OCI-LY7 (cell line): ENCODE measurements at regions not wholly inside any gene's neighbourhood (a gene's known extent, or its start where the extent isn't known, plus 50 kb on each side); places are given as distances from the start of the nearest gene placed in this dataset.
"Not testable (repeated sequence)": the region's sequence is repeated elsewhere in the genome, so short reads cannot be mapped to it uniquely, and the experiment has no call there.

Experiments used
- BruUV-seq: library from RNA; stranded (reverse); fragments of 400-500 nt; replicated peaks from 2 replicates; lab custom pipeline; 2021; lab: Mats Ljungman, UMichigan
- CTCF ChIA-PET: fragments of 300-600 bp; sonication (Branson Sonifier 250); formaldehyde crosslinking; loops from one replicate; lab custom pipeline; 2022; ENCODE audit warnings: antibody characterized with exemption; ENCODE audit not compliant: unreplicated experiment; lab: Charles Lee
- POLR2A ChIA-PET: fragments of 300-600 bp; sonication (Branson Sonifier 250); formaldehyde crosslinking; loops from one replicate; lab custom pipeline; 2022; ENCODE audit warnings: antibody characterized with exemption; lab: Charles Lee
- DNase-seq: peaks from one replicate; pipeline ENCODE4 v3.0.0-alpha.2; 2015; ENCODE audit warnings: low spot score
- H2AFZ ChIP-seq: fragments of 200-600 bp; sonication (generic), shearing (Covaris generic); 2 replicates; pipeline ENCODE4 v1.6.1; 2014; ENCODE audit warnings: mild to moderate bottlenecking, antibody characterized with exemption, low read length, moderate library complexity
- H3K27ac ChIP-seq: fragments of 200-600 bp; sonication (generic); 2 replicates; pipeline ENCODE4 v1.5.1; 2014; ENCODE audit warnings: mixed run types, low read depth, mild to moderate bottlenecking, moderate library complexity, low read length, inconsistent platforms; ENCODE audit not compliant: poor library complexity, severe bottlenecking
- H3K36me3 ChIP-seq: fragments of 200-600 bp; sonication (generic); 2 replicates; pipeline ENCODE4 v1.6.1; 2014; ENCODE audit warnings: mild to moderate bottlenecking, antibody characterized with exemption, low read length, moderate library complexity, mixed read lengths; ENCODE audit not compliant: insufficient read depth
- H3K4me1 ChIP-seq: fragments of 200-600 bp; sonication (generic); 2 replicates; pipeline ENCODE4 v1.5.1; 2014; ENCODE audit warnings: mild to moderate bottlenecking, low read length; ENCODE audit not compliant: insufficient read depth, poor library complexity, severe bottlenecking
- H3K4me2 ChIP-seq: fragments of 200-600 bp; sonication (generic); 2 replicates; pipeline ENCODE4 v1.6.1; 2014; ENCODE audit warnings: mild to moderate bottlenecking, low read length
- H3K4me3 ChIP-seq: fragments of 200-600 bp; sonication (generic); 2 replicates; pipeline ENCODE4 v1.5.1; 2014; ENCODE audit warnings: mild to moderate bottlenecking, low read depth, low read length; ENCODE audit not compliant: poor library complexity, severe bottlenecking
- H3K79me2 ChIP-seq: fragments of 200-600 bp; sonication (generic); 2 replicates; pipeline ENCODE4 v1.6.1; 2016; ENCODE audit warnings: low read depth, mild to moderate bottlenecking, low read length, moderate library complexity, mixed read lengths; ENCODE audit not compliant: insufficient read depth
- H3K9me2 ChIP-seq: fragments of 200-600 bp; sonication (generic); 2 replicates; pipeline ENCODE4 v1.6.1; 2016; ENCODE audit warnings: mild to moderate bottlenecking, low read length, mixed read lengths; ENCODE audit not compliant: insufficient read depth
- H3K9me3 ChIP-seq: fragments of 200-600 bp; sonication (generic); 2 replicates; pipeline ENCODE4 v1.6.1; 2014; ENCODE audit warnings: mild to moderate bottlenecking, mixed run types, low read length, mixed read lengths
- H4K20me1 ChIP-seq: fragments of 200-600 bp; sonication (generic); 2 replicates; pipeline ENCODE4 v1.6.1; 2014; ENCODE audit warnings: mild to moderate bottlenecking, antibody characterized with exemption, low read length, moderate library complexity, mixed read lengths; ENCODE audit not compliant: insufficient read depth
- EZH2phosphoT487 ChIP-seq: fragments of 200-600 bp; sonication (generic); IDR thresholded peaks from 2 replicates; pipeline ENCODE4 v1.6.1; 2018; ENCODE audit warnings: low read depth, borderline replicate concordance, mild to moderate bottlenecking, mixed run types, antibody characterized with exemption, low read length, moderate library complexity, mixed read lengths
- intact Hi-C: fragments of 100-400 bp; cut with micrococcal nuclease; formaldehyde crosslinking; loops from one replicate; pipeline ENCODE4 v1.10.0; 2022; ENCODE audit not compliant: unreplicated experiment
- TF ChIP-seq, protein P1 (sequence below): fragments of 200-600 bp; sonication (generic); conservative IDR thresholded peaks from 2 replicates; pipeline ENCODE4 v1.5.1; 2014; ENCODE audit warnings: mild to moderate bottlenecking, antibody characterized with exemption, low read length, moderate library complexity, mixed read lengths

DNA sequence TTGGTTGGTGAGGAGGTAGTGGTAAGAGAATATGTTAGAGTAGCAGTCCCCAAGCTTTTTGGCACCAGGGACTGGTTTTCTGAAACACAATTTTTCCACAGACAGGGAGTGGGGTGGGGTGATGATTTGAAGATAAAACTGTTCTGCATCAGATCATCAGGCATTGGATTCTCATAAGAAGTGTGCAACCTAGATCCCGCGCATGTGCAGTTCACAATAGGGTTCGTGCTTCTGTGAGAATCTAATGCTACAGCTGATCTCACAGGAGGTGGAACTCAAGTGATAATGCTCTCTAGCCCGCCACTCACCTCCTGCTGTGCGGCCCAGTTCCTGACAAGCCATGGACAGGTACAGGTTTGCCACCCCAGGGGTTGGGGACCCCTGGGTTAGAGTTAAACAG, 423.3 kb downstream of the GPAT3 start:
- Histone ChIP-seq H3K36me3 (no peaks in the 10 kb centered on the region), H3K27ac (no peak overlapping the region), H3K4me3 (no peak overlapping the region), H3K4me1 (no peaks in the 10 kb centered on the region), H3K79me2 (no peaks in the 10 kb centered on the region), H2AFZ (no peak overlapping the region), H3K9me3 (no peaks in the 10 kb centered on the region), H4K20me1 (no peaks in the 10 kb centered on the region), H3K9me2 (no peaks in the 10 kb centered on the region), H3K4me2 (no peak overlapping the region)
- no TSS peak for BruUV-seq
- CTCF ChIA-PET, result no interaction called here
- no peak for DNase-seq
- TF ChIP-seq, protein P1, sequence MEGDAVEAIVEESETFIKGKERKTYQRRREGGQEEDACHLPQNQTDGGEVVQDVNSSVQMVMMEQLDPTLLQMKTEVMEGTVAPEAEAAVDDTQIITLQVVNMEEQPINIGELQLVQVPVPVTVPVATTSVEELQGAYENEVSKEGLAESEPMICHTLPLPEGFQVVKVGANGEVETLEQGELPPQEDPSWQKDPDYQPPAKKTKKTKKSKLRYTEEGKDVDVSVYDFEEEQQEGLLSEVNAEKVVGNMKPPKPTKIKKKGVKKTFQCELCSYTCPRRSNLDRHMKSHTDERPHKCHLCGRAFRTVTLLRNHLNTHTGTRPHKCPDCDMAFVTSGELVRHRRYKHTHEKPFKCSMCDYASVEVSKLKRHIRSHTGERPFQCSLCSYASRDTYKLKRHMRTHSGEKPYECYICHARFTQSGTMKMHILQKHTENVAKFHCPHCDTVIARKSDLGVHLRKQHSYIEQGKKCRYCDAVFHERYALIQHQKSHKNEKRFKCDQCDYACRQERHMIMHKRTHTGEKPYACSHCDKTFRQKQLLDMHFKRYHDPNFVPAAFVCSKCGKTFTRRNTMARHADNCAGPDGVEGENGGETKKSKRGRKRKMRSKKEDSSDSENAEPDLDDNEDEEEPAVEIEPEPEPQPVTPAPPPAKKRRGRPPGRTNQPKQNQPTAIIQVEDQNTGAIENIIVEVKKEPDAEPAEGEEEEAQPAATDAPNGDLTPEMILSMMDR, result no peak
- no peak for TF ChIP-seq EZH2phosphoT487
- intact Hi-C loops, result no loop called here
- POLR2A ChIA-PET, result interaction anchor here (0.7 kb wide), 2 partner anchors 11 to 12 kb away, joined by 3 read pairs; no protein-coding TSS in a partner anchor

DNA sequence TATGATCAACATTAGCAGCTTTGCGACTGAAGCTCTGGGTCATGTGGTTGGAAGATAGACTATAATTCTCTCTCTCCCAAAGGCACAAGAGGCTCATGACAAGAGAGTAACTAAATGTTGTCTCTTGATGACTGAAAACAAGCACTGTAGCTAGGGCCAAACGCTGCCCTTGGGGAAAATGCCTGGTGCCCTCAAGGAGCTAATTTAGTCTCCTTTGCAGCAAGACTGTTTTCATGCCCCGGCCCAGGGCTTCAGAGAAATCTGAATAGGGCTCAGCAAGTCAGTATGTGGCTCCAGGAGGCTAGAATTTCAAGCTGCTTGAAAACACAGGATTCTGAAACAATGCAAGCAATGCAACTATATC, 411.9 kb downstream of the GPAT3 start:
- DNase-seq, result no peak
- H2AFZ ChIP-seq, result no peak overlapping the region
- H3K79me2 ChIP-seq, result no peaks in the 10 kb centered on the region
- intact Hi-C loops, result no loop called here
- no peaks in the 10 kb centered on the region for H3K9me3 ChIP-seq
- H3K4me1 ChIP-seq, result no peaks in the 10 kb centered on the region
- no peaks in the 10 kb centered on the region for H3K36me3 ChIP-seq
- H3K4me3 ChIP-seq, result no peak overlapping the region
- BruUV-seq, result no TSS peak
- no peaks in the 10 kb centered on the region for H3K9me2 ChIP-seq
- H3K27ac ChIP-seq, result no peak overlapping the region
- H4K20me1 ChIP-seq, result no peaks in the 10 kb centered on the region
- ChIA-PET CTCF (no interaction called here), POLR2A (no interaction called here)
- TF ChIP-seq, protein P1, result no peak
- H3K4me2 ChIP-seq, result no peak overlapping the region

DNA sequence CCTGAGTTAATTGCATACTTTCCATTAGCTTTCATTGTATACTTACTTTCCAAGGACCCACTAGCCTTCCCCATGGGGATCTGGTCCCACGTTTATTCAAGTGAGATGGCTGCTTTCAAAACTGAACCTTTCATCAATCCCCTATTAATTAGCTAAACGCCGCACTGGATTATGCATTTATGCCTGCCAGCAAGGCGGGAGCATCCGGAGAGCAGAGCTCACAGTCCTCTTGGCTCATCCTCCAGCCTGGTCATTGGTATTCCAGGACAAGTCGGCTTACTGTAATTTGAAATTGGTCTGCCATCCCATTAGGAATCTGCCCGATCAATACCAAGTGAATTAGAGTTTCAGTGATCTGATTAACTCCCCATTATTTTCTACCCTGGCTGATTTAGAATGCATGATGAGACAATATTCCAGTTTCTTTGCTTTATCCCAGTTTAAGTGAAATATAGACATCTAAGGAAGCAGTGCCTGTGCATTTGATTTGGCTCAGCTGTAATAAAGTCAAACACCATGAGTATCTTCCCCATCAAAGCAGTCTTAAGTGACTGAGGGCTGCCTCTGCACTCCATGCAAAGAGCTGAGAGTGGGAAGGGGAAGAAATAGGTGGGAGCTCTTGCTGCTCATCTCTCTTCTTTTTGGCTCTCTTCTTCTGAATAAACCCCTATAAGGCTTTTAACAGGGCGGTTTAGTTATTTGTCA, 411.4 kb downstream of the GPAT3 start:
- DNase-seq, result no peak
- BruUV-seq, result no TSS peak
- CTCF ChIA-PET, result no interaction called here

DNA sequence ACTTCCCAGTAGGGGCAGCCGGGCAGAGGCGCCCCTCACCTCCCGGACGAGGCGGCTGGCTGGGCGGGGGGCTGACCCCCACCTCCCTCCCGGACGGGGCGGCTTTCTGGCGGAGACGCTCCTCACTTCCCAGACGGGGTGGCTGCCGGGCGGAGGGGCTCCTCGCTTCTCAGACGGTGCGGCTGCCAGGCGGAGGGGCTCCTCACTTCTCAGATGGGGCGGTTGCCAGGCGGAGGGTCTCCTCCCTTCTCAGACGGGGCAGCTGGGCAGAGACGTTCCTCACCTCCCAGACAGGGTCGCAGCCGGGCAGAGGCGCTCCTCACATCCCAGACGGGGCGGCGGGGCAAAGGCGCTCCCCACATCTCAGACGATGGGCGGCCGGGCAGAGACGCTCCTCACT, 407.8 kb downstream of the GPAT3 start:
- H2AFZ ChIP-seq, H3K9me3 ChIP-seq, H3K4me1 ChIP-seq, BruUV-seq, intact Hi-C loops, DNase-seq, H3K9me2 ChIP-seq, H3K4me3 ChIP-seq, POLR2A ChIA-PET, H3K27ac ChIP-seq, H4K20me1 ChIP-seq, CTCF ChIA-PET, H3K4me2 ChIP-seq, H3K36me3 ChIP-seq, H3K79me2 ChIP-seq: not testable (repeated sequence)

More for the DNA sequence above, 411.4 kb downstream of the GPAT3 start:
- no peaks in the 10 kb centered on the region for H3K9me2 ChIP-seq
- no peaks in the 10 kb centered on the region for H4K20me1 ChIP-seq
- H3K79me2 ChIP-seq, result no peaks in the 10 kb centered on the region
- no peak overlapping the region for H3K4me2 ChIP-seq
- no peak overlapping the region for H3K27ac ChIP-seq
- no peaks in the 10 kb centered on the region for H3K36me3 ChIP-seq
- no peak overlapping the region for H3K4me3 ChIP-seq
- intact Hi-C loops, result no loop called here
- POLR2A ChIA-PET, result interaction anchor here (0.6 kb wide), 1 partner anchor 12 kb away, joined by 3 read pairs; no protein-coding TSS in a partner anchor
- H3K9me3 ChIP-seq, result no peaks in the 10 kb centered on the region
- TF ChIP-seq, protein P1, result no peak
- no peak for TF ChIP-seq EZH2phosphoT487
- no peak overlapping the region for H2AFZ ChIP-seq
- H3K4me1 ChIP-seq, result no peaks in the 10 kb centered on the region
